Glutamatergic neuron (in vitro differentiated cells): ENCODE measurements at regions not wholly inside any gene's neighbourhood (a gene's known extent, or its start where the extent isn't known, plus 50 kb on each side); places are given as distances from the start of the nearest gene placed in this dataset.
A peak's percentile ranks its signal among the peaks of the same experiment; 100 is the strongest.

Experiments used
- DNase-seq: peaks from one replicate; pipeline ENCODE4 v3.0.0; 2022
- H3K27ac Mint-ChIP-seq: one replicate; pipeline ENCODE4 v1.8.0; 2020; ENCODE audit warnings: mild to moderate bottlenecking, mixed read lengths, inconsistent platforms; ENCODE audit not compliant: unreplicated experiment
- H3K27me3 Mint-ChIP-seq: one replicate; pipeline ENCODE4 v1.8.0; 2020; ENCODE audit warnings: mild to moderate bottlenecking, moderate library complexity, mixed read lengths, inconsistent platforms; ENCODE audit not compliant: unreplicated experiment
- H3K36me3 Mint-ChIP-seq: one replicate; pipeline ENCODE4 v1.8.0; 2020; ENCODE audit warnings: mild to moderate bottlenecking, mixed read lengths, inconsistent platforms; ENCODE audit not compliant: unreplicated experiment
- H3K4me1 Mint-ChIP-seq: one replicate; pipeline ENCODE4 v1.8.0; 2020; ENCODE audit warnings: mild to moderate bottlenecking, low read depth, mixed read lengths, inconsistent platforms; ENCODE audit not compliant: unreplicated experiment
- H3K4me3 Mint-ChIP-seq: one replicate; pipeline ENCODE4 v1.8.0; 2020; ENCODE audit warnings: mild to moderate bottlenecking, mixed read lengths, inconsistent platforms; ENCODE audit not compliant: unreplicated experiment
- H3K9me3 Mint-ChIP-seq: one replicate; pipeline ENCODE4 v1.8.0; 2020; ENCODE audit warnings: mild to moderate bottlenecking, moderate library complexity, mixed read lengths, inconsistent platforms; ENCODE audit not compliant: unreplicated experiment
- CTCF ChIP-seq: fragments of 200-600 bp; sonication (generic); IDR thresholded peaks from one replicate; pipeline ENCODE4 v1.5.0; 2021; ENCODE audit not compliant: partially characterized antibody, unreplicated experiment

- Mint-ChIP-seq H3K36me3 (no peaks in the 10 kb centered on the region), H3K27me3 (no peaks in the 10 kb centered on the region), H3K4me3 (no peak overlapping the region), H3K4me1 (peaks cover 9% of the 10 kb centered on the region), H3K27ac (no peak overlapping the region), H3K9me3 (peaks cover 2% of the 10 kb centered on the region)
- no peak for TF ChIP-seq CTCF
- DNase-seq: no peak
Observed at GRCh38 chr18:51660188-51660715, 462.8 kb upstream of the MEX3C start.

- Mint-ChIP-seq H3K4me1 (peaks cover 21% of the 10 kb centered on the region), H3K4me3 (no peak overlapping the region), H3K36me3 (no peaks in the 10 kb centered on the region), H3K9me3 (peaks cover 2% of the 10 kb centered on the region), H3K27me3 (no peaks in the 10 kb centered on the region), H3K27ac (no peak overlapping the region)
- TF ChIP-seq CTCF: no peak
- DNase-seq: no peak
Observed at GRCh38 chr18:51664236-51664635, 466.8 kb upstream of the MEX3C start.

GRCh38 chr18:51666763-51667191 is 469.3 kb upstream of the MEX3C start:
- H3K4me1 Mint-ChIP-seq: peaks cover 17% of the 10 kb centered on the region
- no peak for TF ChIP-seq CTCF
- DNase-seq: peak; percentile 29
- H3K36me3 Mint-ChIP-seq: no peaks in the 10 kb centered on the region
- H3K27me3 Mint-ChIP-seq: no peaks in the 10 kb centered on the region
- peak overlapping the region; percentile 65 for H3K27ac Mint-ChIP-seq
- H3K9me3 Mint-ChIP-seq: peaks cover 2% of the 10 kb centered on the region
- H3K4me3 Mint-ChIP-seq: no peak overlapping the region

GRCh38 chr18:51668101-51668500 is 470.6 kb upstream of the MEX3C start:
- H3K27ac Mint-ChIP-seq: no peak overlapping the region
- no peaks in the 10 kb centered on the region for H3K9me3 Mint-ChIP-seq
- H3K4me3 Mint-ChIP-seq: no peak overlapping the region
- H3K4me1 Mint-ChIP-seq: peaks cover 17% of the 10 kb centered on the region
- peak; percentile 83 for DNase-seq
- H3K36me3 Mint-ChIP-seq: no peaks in the 10 kb centered on the region
- no peaks in the 10 kb centered on the region for H3K27me3 Mint-ChIP-seq
- peak; percentile 91 for TF ChIP-seq CTCF

GRCh38 chr18:51668607-51669006 is 471.1 kb upstream of the MEX3C start:
- no peak overlapping the region for H3K27ac Mint-ChIP-seq
- TF ChIP-seq CTCF: no peak
- H3K4me1 Mint-ChIP-seq: peaks cover 17% of the 10 kb centered on the region
- H3K4me3 Mint-ChIP-seq: no peak overlapping the region
- H3K36me3 Mint-ChIP-seq: no peaks in the 10 kb centered on the region
- no peak for DNase-seq
- H3K27me3 Mint-ChIP-seq: no peaks in the 10 kb centered on the region
- H3K9me3 Mint-ChIP-seq: no peaks in the 10 kb centered on the region
